B cell (primary cell): ENCODE measurements at regions not wholly inside any gene's neighbourhood (a gene's known extent, or its start where the extent isn't known, plus 50 kb on each side); places are given as distances from the start of the nearest gene placed in this dataset.

Source experiments
- ATAC-seq: fragments of 200-7000 bp; cut with Tn5 transposase; one replicate; pipeline ENCODE4 v1.10.0; 2021; ENCODE audit warnings: low read depth, mild to moderate bottlenecking, moderate number of reproducible peaks, moderate library complexity
- CTCF ChIA-PET: fragments of 350-600 bp; sonication (Branson Sonifier 250); formaldehyde crosslinking; loops from one replicate; lab custom pipeline; 2021; ENCODE audit warnings: antibody characterized with exemption, inconsistent platforms; lab: Charles Lee
- POLR2A ChIA-PET: fragments of 350-600 bp; sonication (Branson Sonifier 250); formaldehyde crosslinking; loops from one replicate; lab custom pipeline; 2021; ENCODE audit warnings: antibody characterized with exemption; lab: Charles Lee
- DNase-seq: peaks from one replicate; pipeline ENCODE4 v3.0.0; 2013
- H2AFZ ChIP-seq: 2 replicates; pipeline ENCODE4 v1.6.1; 2012; ENCODE audit warnings: mild to moderate bottlenecking, low read depth, low read length; ENCODE audit not compliant: insufficient read depth, poor library complexity, severe bottlenecking
- H3K27ac ChIP-seq, 2 donors: 1 replicate in 1 of 2; 2 replicates in 1 of 2; pipeline ENCODE4 v1.5.1; 2012 to 2013; ENCODE audit warnings: low read length in 2 of 2, mild to moderate bottlenecking in 2 of 2, moderate library complexity in 1 of 2
- H3K27me3 ChIP-seq, 4 experiments: fragments of 200-600 bp in 1 of 4; sonication (generic) in 1 of 4; replicated peaks in 1 of 4; 1 replicate in 2 of 4; 2 replicates in 2 of 4; pipeline versions ENCODE4 v1.6.1 to v1.7.0; 2013 to 2016; ENCODE audit warnings: low read length in 3 of 4, mild to moderate bottlenecking in 2 of 4, mixed read lengths in 1 of 4, moderate library complexity in 1 of 4; ENCODE audit not compliant: insufficient read depth in 4 of 4, control insufficient read depth in 3 of 4; ENCODE audit errors: control extremely low read depth in 1 of 4
- H3K36me3 ChIP-seq, 2 experiments: replicated peaks in 1 of 2; 1 replicate in 1 of 2; 2 replicates in 1 of 2; pipeline versions ENCODE4 v1.6.1 to v1.7.1; 2013; ENCODE audit warnings: low read length in 1 of 2; ENCODE audit not compliant: insufficient read depth in 2 of 2, control insufficient read depth in 1 of 2; ENCODE audit errors: control extremely low read depth in 1 of 2, extremely low read depth in 1 of 2
- H3K4me1 ChIP-seq, 2 donors: fragments of 200-600 bp in 1 of 2; sonication (generic) in 1 of 2; 1 replicate in 1 of 2; 2 replicates in 1 of 2; pipeline versions ENCODE4 v1.5.1 to v1.6.1; 2013 to 2017; ENCODE audit warnings: low read length in 2 of 2; ENCODE audit not compliant: control insufficient read depth in 2 of 2, insufficient read depth in 2 of 2
- H3K4me2 ChIP-seq: replicated peaks from 2 replicates; pipeline ENCODE3; 2012; ENCODE audit warnings: mild to moderate bottlenecking, low read depth, low read length; ENCODE audit not compliant: poor library complexity, severe bottlenecking
- H3K4me3 ChIP-seq, 5 experiments: fragments of 200-600 bp in 1 of 5; sonication (generic) in 1 of 5; 1 replicate in 3 of 5; 2 replicates in 2 of 5; pipeline versions ENCODE4 v1.5.1 to v1.7.0; 2011 to 2016; ENCODE audit warnings: low read length in 4 of 5, mild to moderate bottlenecking in 4 of 5, low read depth in 2 of 5, control low read depth in 1 of 5, moderate library complexity in 1 of 5; ENCODE audit not compliant: insufficient read depth in 1 of 5; ENCODE audit errors: control extremely low read depth in 1 of 5, extremely low read depth in 1 of 5
- H3K79me2 ChIP-seq: fragments of 200-600 bp; sonication (generic); one replicate; pipeline ENCODE4 v1.6.0; 2016; ENCODE audit warnings: low read length; ENCODE audit not compliant: control insufficient read depth, insufficient read depth
- H3K9ac ChIP-seq: fragments of 200-600 bp; sonication (generic); 2 replicates; pipeline ENCODE4 v1.6.1; 2017; ENCODE audit warnings: mild to moderate bottlenecking, low read length, moderate library complexity
- H3K9me3 ChIP-seq, 3 donors: one replicate each; pipeline versions ENCODE4 v1.6.1 to v1.7.1; 2013; ENCODE audit warnings: low read length in 2 of 3; ENCODE audit not compliant: control insufficient read depth in 2 of 3, insufficient read depth in 1 of 3; ENCODE audit errors: control extremely low read depth in 1 of 3
- H4K20me1 ChIP-seq: 2 replicates; pipeline ENCODE4 v1.6.0; 2012; ENCODE audit warnings: mild to moderate bottlenecking, low read length; ENCODE audit not compliant: insufficient read depth, control insufficient read depth, poor library complexity, severe bottlenecking
- H3K27ac Mint-ChIP-seq: one replicate; pipeline ENCODE4 v1.8.0; 2021; ENCODE audit warnings: mixed read lengths
- H3K27me3 Mint-ChIP-seq: one replicate; pipeline ENCODE4 v1.8.0; 2021; ENCODE audit warnings: mixed read lengths
- H3K4me1 Mint-ChIP-seq: one replicate; pipeline ENCODE4 v1.8.0; 2021; ENCODE audit warnings: mixed read lengths
- H3K4me3 Mint-ChIP-seq: one replicate; pipeline ENCODE4 v1.8.0; 2021; ENCODE audit warnings: mixed read lengths
- H3K9me3 Mint-ChIP-seq: one replicate; pipeline ENCODE4 v1.8.0; 2022; ENCODE audit warnings: mixed read lengths; ENCODE audit not compliant: insufficient read depth
- EZH2 ChIP-seq: IDR thresholded peaks from 2 replicates; pipeline ENCODE4 v1.6.1; 2012; ENCODE audit warnings: borderline replicate concordance, low read depth, mild to moderate bottlenecking, moderate library complexity, low read length; ENCODE audit not compliant: insufficient read depth, poor library complexity, severe bottlenecking
- whole genome bisulfite sequencing: methylation state at CpG from one replicate; pipeline ENCODE4 v1.1.5; 2013; ENCODE audit warnings: missing lambda C conversion rate; ENCODE audit not compliant: insufficient coverage; 5-methylcytosine and 5-hydroxymethylcytosine counted together
- intact Hi-C: fragments of 100-400 bp; cut with micrococcal nuclease; formaldehyde crosslinking; loops from one replicate; pipeline ENCODE4 v1.10.0; 2022
- TF ChIP-seq, protein P1 (sequence below): fragments of 200-600 bp; IDR thresholded peaks from one replicate; pipeline ENCODE4 v1.8.0; 2022; ENCODE audit warnings: antibody characterized with exemption, mild to moderate bottlenecking

DNA sequence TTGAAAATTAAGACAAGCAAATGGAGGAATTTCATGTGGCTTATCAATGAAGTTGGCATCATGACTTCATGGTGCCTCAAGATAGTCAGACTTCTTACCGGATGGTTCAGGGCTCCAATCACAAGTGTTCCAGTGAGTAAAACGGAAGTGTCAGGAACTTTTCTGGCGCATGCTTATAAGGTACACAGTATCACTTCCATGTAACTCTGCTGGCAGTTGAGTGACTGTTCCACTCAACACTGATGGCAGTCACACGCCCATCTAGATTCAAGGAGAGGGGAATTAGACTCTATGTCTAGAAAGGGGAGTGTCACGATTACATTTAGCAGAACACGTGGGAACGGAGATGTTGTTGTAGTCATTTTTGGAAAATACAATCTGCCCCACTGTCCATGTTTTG, 114.3 kb downstream of the KCTD15 start:
- H3K4me1 Mint-ChIP-seq: no peaks in the 10 kb centered on the region
- ChIA-PET CTCF (no interaction called here), POLR2A (no interaction called here)
- Histone ChIP-seq H3K79me2 (no peaks in the 10 kb centered on the region), H3K27ac (no peak overlapping the region), H4K20me1 (no peaks in the 10 kb centered on the region), H3K9ac (no peak overlapping the region), H2AFZ (no peak overlapping the region), H3K4me1 (peaks cover 4 to 5% of the 10 kb centered on the region in 2 donors), H3K4me3 (no peak overlapping the region), H3K36me3 (no peaks in the 10 kb centered on the region), H3K27me3 (peaks cover 0 to 25% (median 5%) of the 10 kb centered on the region in 4 experiments), H3K9me3 (peaks cover 0 to 13% (median 1%) of the 10 kb centered on the region in 3 donors), H3K4me2 (no peak overlapping the region)
- no peak for TF ChIP-seq EZH2
- no peak overlapping the region for H3K4me3 Mint-ChIP-seq
- H3K27me3 Mint-ChIP-seq: peaks cover 32% of the 10 kb centered on the region
- WGBS: 92% methylated on average over 3 of the region's 7 CpGs
- ATAC-seq: no peak
- peak overlapping the region; percentile 24 for H3K27ac Mint-ChIP-seq
- DNase-seq: no peak
- H3K9me3 Mint-ChIP-seq: peaks cover 8% of the 10 kb centered on the region
- intact Hi-C loops: no loop called here

- no peaks in the 10 kb centered on the region for H3K4me1 ChIP-seq
- H3K27ac ChIP-seq: no peak overlapping the region
- Mint-ChIP-seq H3K9me3 (peaks cover 4% of the 10 kb centered on the region), H3K27ac (no peak overlapping the region), H3K4me3 (no peak overlapping the region), H3K27me3 (peaks cover 18% of the 10 kb centered on the region), H3K4me1 (no peaks in the 10 kb centered on the region)
- TF ChIP-seq, protein P1, sequence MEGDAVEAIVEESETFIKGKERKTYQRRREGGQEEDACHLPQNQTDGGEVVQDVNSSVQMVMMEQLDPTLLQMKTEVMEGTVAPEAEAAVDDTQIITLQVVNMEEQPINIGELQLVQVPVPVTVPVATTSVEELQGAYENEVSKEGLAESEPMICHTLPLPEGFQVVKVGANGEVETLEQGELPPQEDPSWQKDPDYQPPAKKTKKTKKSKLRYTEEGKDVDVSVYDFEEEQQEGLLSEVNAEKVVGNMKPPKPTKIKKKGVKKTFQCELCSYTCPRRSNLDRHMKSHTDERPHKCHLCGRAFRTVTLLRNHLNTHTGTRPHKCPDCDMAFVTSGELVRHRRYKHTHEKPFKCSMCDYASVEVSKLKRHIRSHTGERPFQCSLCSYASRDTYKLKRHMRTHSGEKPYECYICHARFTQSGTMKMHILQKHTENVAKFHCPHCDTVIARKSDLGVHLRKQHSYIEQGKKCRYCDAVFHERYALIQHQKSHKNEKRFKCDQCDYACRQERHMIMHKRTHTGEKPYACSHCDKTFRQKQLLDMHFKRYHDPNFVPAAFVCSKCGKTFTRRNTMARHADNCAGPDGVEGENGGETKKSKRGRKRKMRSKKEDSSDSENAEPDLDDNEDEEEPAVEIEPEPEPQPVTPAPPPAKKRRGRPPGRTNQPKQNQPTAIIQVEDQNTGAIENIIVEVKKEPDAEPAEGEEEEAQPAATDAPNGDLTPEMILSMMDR: no peak
- TF ChIP-seq EZH2: no peak
- no peaks in the 10 kb centered on the region for H4K20me1 ChIP-seq
- ChIA-PET CTCF (no interaction called here), POLR2A (no interaction called here)
- H3K79me2 ChIP-seq: no peaks in the 10 kb centered on the region
- ATAC-seq: no peak
- intact Hi-C loops: no loop called here
- 92% methylated on average over 5 of the region's 9 CpGs for WGBS
- no peak overlapping the region for H3K4me3 ChIP-seq
- H3K9me3 ChIP-seq: peaks cover 0 to 6% (median 0%) of the 10 kb centered on the region in 3 donors
- no peak overlapping the region for H2AFZ ChIP-seq
- no peak overlapping the region for H3K4me2 ChIP-seq
- no peak overlapping the region for H3K9ac ChIP-seq
- no peak for DNase-seq
- peaks cover 0 to 8% (median 1%) of the 10 kb centered on the region in 4 experiments for H3K27me3 ChIP-seq
- H3K36me3 ChIP-seq: no peaks in the 10 kb centered on the region
These were observed 117.9 kb downstream of the KCTD15 start for GRCh38 chr19:33914599-33914998.
